ENCODE measurements at regions not wholly inside any gene's neighbourhood (a gene's known extent, or its start where the extent isn't known, plus 50 kb on each side); places are given as distances from the start of the nearest gene placed in this dataset.

- DNase-seq (ENCODE audit: extremely low read depth, low read depth) = no peak
- no peak overlapping the region for H3K4me3 ChIP-seq (replicated peaks; ENCODE audit: low read depth, low read length)
- TF ChIP-seq CTCF (IDR thresholded peaks at IDR 0.05; ENCODE audit: low read depth, low read length, missing control alignments) = no peak
Measured at GRCh38 chr12:111211910-111212757, 156.8 kb downstream of the PHETA1 start.

- TF ChIP-seq CTCF (IDR thresholded peaks at IDR 0.05; ENCODE audit: low read depth, low read length, missing control alignments) = no peak
- no peak overlapping the region for H3K4me3 ChIP-seq (replicated peaks; ENCODE audit: low read depth, low read length)
- DNase-seq (ENCODE audit: extremely low read depth, low read depth) = no peak
Measured at GRCh38 chr12:111209811-111210210, 159.1 kb downstream of the PHETA1 start.

- no peak for TF ChIP-seq CTCF (IDR thresholded peaks at IDR 0.05; ENCODE audit: low read depth, low read length, missing control alignments)
- no peak for DNase-seq (ENCODE audit: extremely low read depth, low read depth)
Measured at GRCh38 chr12:111207761-111208160, 161.1 kb downstream of the PHETA1 start.

GRCh38 chr12:111204788-111205241, 164.1 kb downstream of the PHETA1 start:
- H3K4me3 ChIP-seq (replicated peaks; ENCODE audit: low read depth, low read length) = no peak overlapping the region
- no peak for DNase-seq (ENCODE audit: extremely low read depth, low read depth)
- no peak for TF ChIP-seq CTCF (IDR thresholded peaks at IDR 0.05; ENCODE audit: low read depth, low read length, missing control alignments)

More at GRCh38 chr12:111207761-111208160, 161.1 kb downstream of the PHETA1 start:
- H3K4me3 ChIP-seq (replicated peaks; ENCODE audit: low read depth, low read length) = no peak overlapping the region

- no peak for TF ChIP-seq CTCF (IDR thresholded peaks at IDR 0.05; ENCODE audit: low read depth, low read length, missing control alignments)
- DNase-seq (ENCODE audit: extremely low read depth, low read depth) = no peak
- H3K4me3 ChIP-seq (replicated peaks; ENCODE audit: low read depth, low read length) = no peak overlapping the region
Measured at GRCh38 chr12:111203969-111204368, 164.9 kb downstream of the PHETA1 start.

- TF ChIP-seq CTCF (IDR thresholded peaks at IDR 0.05; ENCODE audit: low read depth, low read length, missing control alignments) = no peak
- H3K4me3 ChIP-seq (replicated peaks; ENCODE audit: low read depth, low read length) = no peak overlapping the region
- DNase-seq (ENCODE audit: extremely low read depth, low read depth) = no peak
Measured at GRCh38 chr12:111203446-111203845, 165.4 kb downstream of the PHETA1 start.
